ENCODE measurements at regions not wholly inside any gene's neighbourhood (a gene's known extent, or its start where the extent isn't known, plus 50 kb on each side); places are given as distances from the start of the nearest gene placed in this dataset.

GRCh38 chr3:25090698-25091453, 337.2 kb upstream of the RARB start:
- no peak overlapping the region for H3K4me3 ChIP-seq (ENCODE audit: low read length)
- TF ChIP-seq CTCF (conservative IDR thresholded peaks at IDR 0.05; ENCODE audit: low read length): no peak
- DNase-seq (ENCODE audit: low read depth): no peak

GRCh38 chr3:25091934-25092333, 336.1 kb upstream of the RARB start:
- TF ChIP-seq CTCF (conservative IDR thresholded peaks at IDR 0.05; ENCODE audit: low read length): no peak

GRCh38 chr3:25094932-25095685, 333.0 kb upstream of the RARB start:
- no peak for DNase-seq (ENCODE audit: low read depth)
- no peak overlapping the region for H3K4me3 ChIP-seq (ENCODE audit: low read length)
- TF ChIP-seq CTCF (conservative IDR thresholded peaks at IDR 0.05; ENCODE audit: low read length): no peak

More at GRCh38 chr3:25091934-25092333, 336.1 kb upstream of the RARB start:
- H3K4me3 ChIP-seq (ENCODE audit: low read length): no peak overlapping the region
- no peak for DNase-seq (ENCODE audit: low read depth)

GRCh38 chr3:25096536-25096935, 331.5 kb upstream of the RARB start:
- H3K4me3 ChIP-seq (ENCODE audit: low read length): no peak overlapping the region
- no peak for TF ChIP-seq CTCF (conservative IDR thresholded peaks at IDR 0.05; ENCODE audit: low read length)
- no peak for DNase-seq (ENCODE audit: low read depth)

- TF ChIP-seq CTCF (conservative IDR thresholded peaks at IDR 0.05; ENCODE audit: low read length): no peak
- no peak for DNase-seq (ENCODE audit: low read depth)
- H3K4me3 ChIP-seq (ENCODE audit: low read length): no peak overlapping the region
Measured at GRCh38 chr3:25097023-25097422, 331.0 kb upstream of the RARB start.

GRCh38 chr3:25099666-25100065, 328.4 kb upstream of the RARB start:
- no peak for DNase-seq (ENCODE audit: low read depth)
- H3K4me3 ChIP-seq (ENCODE audit: low read length): no peak overlapping the region
- no peak for TF ChIP-seq CTCF (conservative IDR thresholded peaks at IDR 0.05; ENCODE audit: low read length)

- no peak for TF ChIP-seq CTCF (conservative IDR thresholded peaks at IDR 0.05; ENCODE audit: low read length)
- no peak overlapping the region for H3K4me3 ChIP-seq (ENCODE audit: low read length)
- no peak for DNase-seq (ENCODE audit: low read depth)
Measured at GRCh38 chr3:25103391-25103790, 324.7 kb upstream of the RARB start.

Measured in AG10803 (cell line).